ENCODE measurements at regions not wholly inside any gene's neighbourhood (a gene's known extent, or its start where the extent isn't known, plus 50 kb on each side); places are given as distances from the start of the nearest gene placed in this dataset.

DNA sequence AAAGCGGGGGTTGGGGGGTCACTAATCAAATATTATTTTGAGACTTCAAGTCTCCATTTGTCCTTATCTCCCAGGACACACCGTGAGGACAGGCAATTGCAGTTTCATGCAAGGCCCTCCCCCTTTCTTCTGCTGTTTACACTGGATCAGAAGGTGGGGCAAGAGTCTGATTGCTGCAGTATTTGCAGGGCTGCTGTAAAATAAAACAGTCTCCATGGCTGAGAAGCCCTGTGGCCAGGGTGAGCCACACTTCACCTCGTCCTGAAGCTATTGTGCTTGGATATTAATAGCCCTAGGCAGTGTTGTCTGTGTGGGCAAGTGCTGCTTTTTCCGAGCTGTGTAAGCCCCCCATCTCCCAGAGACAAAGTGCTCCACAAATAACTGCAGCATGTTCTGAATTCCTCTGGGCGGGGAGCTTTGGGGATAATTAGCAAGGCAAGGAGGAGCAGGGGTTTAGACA lies 187.4 kb upstream of the NTF3 start:
- no peak for TF ChIP-seq EZH2 (IDR thresholded peaks at IDR 0.05; ENCODE audit: borderline replicate concordance, low read length)
- TF ChIP-seq, protein P1, sequence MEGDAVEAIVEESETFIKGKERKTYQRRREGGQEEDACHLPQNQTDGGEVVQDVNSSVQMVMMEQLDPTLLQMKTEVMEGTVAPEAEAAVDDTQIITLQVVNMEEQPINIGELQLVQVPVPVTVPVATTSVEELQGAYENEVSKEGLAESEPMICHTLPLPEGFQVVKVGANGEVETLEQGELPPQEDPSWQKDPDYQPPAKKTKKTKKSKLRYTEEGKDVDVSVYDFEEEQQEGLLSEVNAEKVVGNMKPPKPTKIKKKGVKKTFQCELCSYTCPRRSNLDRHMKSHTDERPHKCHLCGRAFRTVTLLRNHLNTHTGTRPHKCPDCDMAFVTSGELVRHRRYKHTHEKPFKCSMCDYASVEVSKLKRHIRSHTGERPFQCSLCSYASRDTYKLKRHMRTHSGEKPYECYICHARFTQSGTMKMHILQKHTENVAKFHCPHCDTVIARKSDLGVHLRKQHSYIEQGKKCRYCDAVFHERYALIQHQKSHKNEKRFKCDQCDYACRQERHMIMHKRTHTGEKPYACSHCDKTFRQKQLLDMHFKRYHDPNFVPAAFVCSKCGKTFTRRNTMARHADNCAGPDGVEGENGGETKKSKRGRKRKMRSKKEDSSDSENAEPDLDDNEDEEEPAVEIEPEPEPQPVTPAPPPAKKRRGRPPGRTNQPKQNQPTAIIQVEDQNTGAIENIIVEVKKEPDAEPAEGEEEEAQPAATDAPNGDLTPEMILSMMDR (IDR thresholded peaks at IDR 0.05; ENCODE audit: low read length), result no peak
